Peyer's patch (tissue), 4 donors: ENCODE measurements at regions not wholly inside any gene's neighbourhood (a gene's known extent, or its start where the extent isn't known, plus 50 kb on each side); places are given as distances from the start of the nearest gene placed in this dataset.

Experiments used
- DNase-seq, 3 donors: peaks; one replicate each; pipeline ENCODE4 v3.0.0-alpha.2; 2017 to 2019
- H3K27ac ChIP-seq, 4 donors: fragments of 200-600 bp; sonication (generic); one replicate each; pipeline ENCODE4 v1.5.1; 2016 to 2019
- H3K27me3 ChIP-seq, 2 donors: fragments of 200-600 bp; sonication (generic); one replicate each; pipeline ENCODE4 v1.5.1; 2019
- H3K36me3 ChIP-seq, 3 donors: fragments of 200-600 bp; sonication (generic); one replicate each; pipeline ENCODE4 v1.5.1; 2016 to 2019
- H3K4me1 ChIP-seq, 4 donors: fragments of 200-600 bp; sonication (generic); one replicate each; pipeline ENCODE4 v1.5.1; 2016 to 2019
- H3K4me3 ChIP-seq, 4 donors: fragments of 200-600 bp; sonication (generic); 1 replicate in 3 of 4; 2 replicates in 1 of 4; pipeline ENCODE4 v1.5.1; 2016 to 2019; ENCODE audit warnings: mild to moderate bottlenecking in 1 of 4
- H3K9me3 ChIP-seq, 4 donors: fragments of 200-600 bp; sonication (generic); one replicate each; pipeline ENCODE4 v1.5.1; 2016 to 2019; ENCODE audit warnings: mild to moderate bottlenecking in 1 of 4
- POLR2A ChIP-seq, 2 donors: fragments of 450-650 bp; IDR thresholded peaks; one replicate each; pipeline ENCODE4 v1.5.1; 2017; ENCODE audit warnings: antibody characterized with exemption in 2 of 2, mild to moderate bottlenecking in 2 of 2, moderate library complexity in 2 of 2
- TF ChIP-seq, protein P1 (sequence below), 6 experiments: fragments of 450-650 bp in 4 of 6; fragments of 200-600 bp in 2 of 6; sonication (generic) in 1 of 6; IDR thresholded peaks; one replicate each; pipeline ENCODE4 v1.5.1; 2017 to 2019; ENCODE audit warnings: antibody characterized with exemption in 6 of 6, mild to moderate bottlenecking in 3 of 6, moderate library complexity in 1 of 6

DNA sequence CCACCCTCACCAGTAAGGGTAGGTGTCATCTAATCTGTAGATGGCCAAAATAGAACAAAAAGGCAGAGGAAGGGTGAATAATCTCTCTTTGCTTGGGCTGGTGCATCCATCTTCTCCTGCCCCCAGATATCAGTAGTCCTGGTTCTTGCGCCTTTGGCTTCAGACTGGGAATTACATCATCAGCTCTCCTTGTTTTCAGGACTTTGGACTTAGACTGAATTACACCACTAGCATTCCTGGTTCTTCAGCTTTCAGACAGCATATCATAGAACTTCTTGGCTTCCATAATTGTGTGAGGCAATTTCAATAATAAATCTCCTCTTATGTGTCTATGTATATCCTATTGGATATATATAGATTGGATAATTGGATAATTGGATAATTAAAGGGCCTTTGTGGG lies 403.0 kb upstream of the USP24 start:
- no peak for TF ChIP-seq POLR2A (IDR thresholded peaks at IDR 0.05)
- TF ChIP-seq, protein P1, sequence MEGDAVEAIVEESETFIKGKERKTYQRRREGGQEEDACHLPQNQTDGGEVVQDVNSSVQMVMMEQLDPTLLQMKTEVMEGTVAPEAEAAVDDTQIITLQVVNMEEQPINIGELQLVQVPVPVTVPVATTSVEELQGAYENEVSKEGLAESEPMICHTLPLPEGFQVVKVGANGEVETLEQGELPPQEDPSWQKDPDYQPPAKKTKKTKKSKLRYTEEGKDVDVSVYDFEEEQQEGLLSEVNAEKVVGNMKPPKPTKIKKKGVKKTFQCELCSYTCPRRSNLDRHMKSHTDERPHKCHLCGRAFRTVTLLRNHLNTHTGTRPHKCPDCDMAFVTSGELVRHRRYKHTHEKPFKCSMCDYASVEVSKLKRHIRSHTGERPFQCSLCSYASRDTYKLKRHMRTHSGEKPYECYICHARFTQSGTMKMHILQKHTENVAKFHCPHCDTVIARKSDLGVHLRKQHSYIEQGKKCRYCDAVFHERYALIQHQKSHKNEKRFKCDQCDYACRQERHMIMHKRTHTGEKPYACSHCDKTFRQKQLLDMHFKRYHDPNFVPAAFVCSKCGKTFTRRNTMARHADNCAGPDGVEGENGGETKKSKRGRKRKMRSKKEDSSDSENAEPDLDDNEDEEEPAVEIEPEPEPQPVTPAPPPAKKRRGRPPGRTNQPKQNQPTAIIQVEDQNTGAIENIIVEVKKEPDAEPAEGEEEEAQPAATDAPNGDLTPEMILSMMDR (IDR thresholded peaks at IDR 0.05) = no peak
- H3K27me3 ChIP-seq = no peaks in the 10 kb centered on the region
- no peaks in the 10 kb centered on the region for H3K36me3 ChIP-seq
- H3K27ac ChIP-seq = no peak overlapping the region
- no peaks in the 10 kb centered on the region for H3K4me1 ChIP-seq
- DNase-seq = no peak
- no peak overlapping the region for H3K4me3 ChIP-seq
- no peaks in the 10 kb centered on the region for H3K9me3 ChIP-seq

DNA sequence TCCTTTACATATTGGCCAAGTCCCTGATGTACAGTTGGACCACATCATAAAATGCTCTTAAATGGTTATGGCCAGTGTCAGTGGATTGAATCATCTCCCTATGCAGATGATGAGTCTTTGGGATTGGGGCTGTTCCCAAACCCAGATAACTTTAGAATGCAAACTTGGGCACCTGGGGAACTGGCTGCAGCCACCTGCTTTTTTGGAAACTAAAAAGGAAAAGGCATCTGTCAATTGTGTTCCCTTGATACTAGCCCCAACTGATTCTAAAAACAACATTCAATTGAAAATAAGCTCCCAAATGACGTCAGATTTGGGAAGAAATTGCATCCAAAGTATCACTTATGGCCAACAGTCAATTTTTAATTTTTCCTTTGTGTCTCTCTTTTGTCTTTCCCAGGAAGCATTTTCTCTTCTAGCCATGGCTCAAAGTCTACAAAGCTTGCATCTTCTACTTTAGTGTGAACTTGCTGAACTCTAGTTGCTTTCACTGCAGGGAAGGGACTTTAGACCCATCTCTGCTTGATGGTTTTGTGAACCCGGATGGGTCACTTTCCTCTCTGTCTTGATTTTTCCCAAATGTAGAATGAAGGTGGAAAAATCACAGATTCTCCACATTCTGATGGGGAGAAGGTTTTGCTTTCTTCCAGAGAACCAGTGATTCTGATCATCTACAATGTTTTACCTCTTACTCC lies 402.3 kb upstream of the USP24 start:
- Histone ChIP-seq H3K9me3 (no peaks in the 10 kb centered on the region), H3K4me3 (no peak overlapping the region), H3K27ac (no peak overlapping the region), H3K4me1 (no peaks in the 10 kb centered on the region), H3K36me3 (no peaks in the 10 kb centered on the region), H3K27me3 (no peaks in the 10 kb centered on the region)
- DNase-seq = no peak
- TF ChIP-seq POLR2A (IDR thresholded peaks at IDR 0.05) = no peak
- TF ChIP-seq, protein P1 (IDR thresholded peaks at IDR 0.05) = no peak

DNA sequence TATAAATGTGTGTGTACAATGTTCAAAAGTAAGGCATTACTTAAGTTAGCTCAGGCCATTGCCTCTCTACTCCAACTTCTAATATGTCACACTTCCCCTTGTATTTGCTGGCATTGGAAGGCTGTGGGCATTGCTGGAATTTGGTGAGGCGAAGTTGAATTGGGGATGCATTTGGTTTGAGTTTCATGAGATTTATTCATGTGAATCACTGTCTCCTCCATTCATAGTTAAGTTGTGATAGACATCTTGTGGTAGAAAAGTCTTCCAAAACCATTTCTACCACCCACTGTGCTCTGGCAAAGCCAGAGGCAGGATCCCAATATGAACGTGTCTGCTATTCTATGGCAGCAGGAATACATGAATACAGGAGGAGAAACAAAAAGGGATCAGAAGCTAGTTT lies 397.8 kb upstream of the USP24 start:
- Histone ChIP-seq H3K36me3 (no peaks in the 10 kb centered on the region), H3K4me1 (no peaks in the 10 kb centered on the region), H3K27ac (no peak overlapping the region), H3K9me3 (peaks cover 0 to 4% (median under 1%) of the 10 kb centered on the region in 4 donors), H3K4me3 (no peak overlapping the region), H3K27me3 (no peaks in the 10 kb centered on the region)
- TF ChIP-seq POLR2A (IDR thresholded peaks at IDR 0.05) = no peak
- TF ChIP-seq, protein P1 (IDR thresholded peaks at IDR 0.05) = no peak
- no peak for DNase-seq

DNA sequence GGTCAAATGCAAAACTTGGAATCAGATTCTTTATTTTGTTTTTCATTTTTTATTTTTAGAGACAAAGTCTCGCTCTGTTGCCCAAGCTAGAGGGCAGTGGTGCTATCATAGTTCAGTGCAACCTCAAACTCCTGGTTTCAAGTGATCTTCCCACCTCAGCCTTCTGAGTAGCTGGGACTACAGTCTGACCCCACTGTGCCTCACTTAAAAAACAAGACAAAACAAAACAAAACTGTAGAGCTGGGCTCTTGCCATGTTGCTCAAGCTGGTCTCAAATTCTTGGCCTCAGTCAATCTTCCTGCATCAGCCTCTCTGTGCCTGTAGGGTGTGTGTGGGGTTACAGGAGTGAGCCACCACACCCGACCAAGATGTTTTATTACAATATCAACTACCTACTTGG lies 396.0 kb upstream of the USP24 start:
- H3K27ac ChIP-seq = no peak overlapping the region
- H3K4me1 ChIP-seq = no peaks in the 10 kb centered on the region
- DNase-seq = no peak
- H3K36me3 ChIP-seq = no peaks in the 10 kb centered on the region
- H3K9me3 ChIP-seq = peaks cover 0 to 7% (median 2%) of the 10 kb centered on the region in 4 donors
- H3K27me3 ChIP-seq = no peaks in the 10 kb centered on the region
- H3K4me3 ChIP-seq = no peak overlapping the region
- no peak for TF ChIP-seq POLR2A (IDR thresholded peaks at IDR 0.05)
- TF ChIP-seq, protein P1 (IDR thresholded peaks at IDR 0.05) = no peak

DNA sequence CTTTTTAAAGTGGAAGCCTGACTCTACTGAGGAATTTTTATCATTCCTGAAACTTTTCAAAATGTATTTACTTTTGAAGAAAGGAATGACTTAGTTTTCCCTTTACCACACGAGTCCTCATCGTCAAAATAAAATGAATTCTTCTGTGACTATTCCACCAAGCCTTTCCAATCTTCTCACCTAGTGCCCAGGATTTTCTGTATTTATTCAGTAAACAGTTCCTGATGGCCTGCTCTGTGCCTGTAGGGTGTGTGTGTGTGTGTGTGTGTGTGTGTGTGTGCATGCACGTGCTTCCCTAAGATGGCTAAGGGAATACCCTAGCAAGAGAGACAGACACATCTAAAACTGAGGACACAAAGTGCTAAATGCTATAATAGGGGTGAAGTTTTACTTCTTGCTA lies 395.0 kb upstream of the USP24 start:
- H3K36me3 ChIP-seq = no peaks in the 10 kb centered on the region
- no peak for DNase-seq
- H3K9me3 ChIP-seq = peaks cover 0 to 7% (median 2%) of the 10 kb centered on the region in 4 donors
- no peak overlapping the region for H3K4me3 ChIP-seq
- H3K27me3 ChIP-seq = no peaks in the 10 kb centered on the region
- no peaks in the 10 kb centered on the region for H3K4me1 ChIP-seq
- no peak overlapping the region for H3K27ac ChIP-seq
- no peak for TF ChIP-seq POLR2A (IDR thresholded peaks at IDR 0.05)
- TF ChIP-seq, protein P1 (IDR thresholded peaks at IDR 0.05) = no peak
